HL-60 (cell line): ENCODE measurements at regions not wholly inside any gene's neighbourhood (a gene's known extent, or its start where the extent isn't known, plus 50 kb on each side); places are given as distances from the start of the nearest gene placed in this dataset.

Experiments
- GABPA ChIP-seq: IDR thresholded peaks from 2 replicates; pipeline ENCODE4 v1.6.1; 2012; ENCODE audit warnings: low read depth
- POLR2AphosphoS5 ChIP-seq: IDR thresholded peaks from 2 replicates; pipeline ENCODE4 v1.6.1; 2012; ENCODE audit warnings: low read depth
- TF ChIP-seq, protein P1 (sequence below): IDR thresholded peaks from one replicate; pipeline ENCODE4 v1.5.1; 2011; ENCODE audit warnings: low read length, control low read depth, inconsistent platforms; ENCODE audit not compliant: insufficient read depth
- TF ChIP-seq, protein P2 (sequence below): IDR thresholded peaks from 2 replicates; pipeline ENCODE4 v1.6.1; 2012; ENCODE audit warnings: low read depth; ENCODE audit not compliant: insufficient replicate concordance

DNA sequence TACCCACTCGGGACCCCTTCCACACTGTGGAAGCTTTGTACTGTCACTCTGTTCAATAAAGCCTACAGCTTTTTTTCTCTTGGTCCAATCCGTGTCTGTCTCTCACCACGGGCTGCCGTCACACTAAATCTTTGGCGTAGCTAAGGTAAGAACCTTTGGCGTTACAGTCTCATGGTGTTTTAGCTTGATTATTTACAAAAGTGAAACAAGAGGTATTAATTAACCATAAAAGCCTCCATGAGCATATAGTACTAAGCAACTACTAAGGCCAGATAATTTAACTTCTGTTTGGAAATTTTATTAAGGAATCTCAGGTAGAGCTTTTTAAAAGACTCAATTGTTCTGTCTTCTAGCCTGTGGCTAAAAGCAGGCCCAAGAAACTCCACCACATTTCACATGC lies 370.7 kb upstream of the TRPC7 start:
- TF ChIP-seq, protein P1, sequence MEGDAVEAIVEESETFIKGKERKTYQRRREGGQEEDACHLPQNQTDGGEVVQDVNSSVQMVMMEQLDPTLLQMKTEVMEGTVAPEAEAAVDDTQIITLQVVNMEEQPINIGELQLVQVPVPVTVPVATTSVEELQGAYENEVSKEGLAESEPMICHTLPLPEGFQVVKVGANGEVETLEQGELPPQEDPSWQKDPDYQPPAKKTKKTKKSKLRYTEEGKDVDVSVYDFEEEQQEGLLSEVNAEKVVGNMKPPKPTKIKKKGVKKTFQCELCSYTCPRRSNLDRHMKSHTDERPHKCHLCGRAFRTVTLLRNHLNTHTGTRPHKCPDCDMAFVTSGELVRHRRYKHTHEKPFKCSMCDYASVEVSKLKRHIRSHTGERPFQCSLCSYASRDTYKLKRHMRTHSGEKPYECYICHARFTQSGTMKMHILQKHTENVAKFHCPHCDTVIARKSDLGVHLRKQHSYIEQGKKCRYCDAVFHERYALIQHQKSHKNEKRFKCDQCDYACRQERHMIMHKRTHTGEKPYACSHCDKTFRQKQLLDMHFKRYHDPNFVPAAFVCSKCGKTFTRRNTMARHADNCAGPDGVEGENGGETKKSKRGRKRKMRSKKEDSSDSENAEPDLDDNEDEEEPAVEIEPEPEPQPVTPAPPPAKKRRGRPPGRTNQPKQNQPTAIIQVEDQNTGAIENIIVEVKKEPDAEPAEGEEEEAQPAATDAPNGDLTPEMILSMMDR: no peak
- TF ChIP-seq POLR2AphosphoS5: no peak
- TF ChIP-seq, protein P2, sequence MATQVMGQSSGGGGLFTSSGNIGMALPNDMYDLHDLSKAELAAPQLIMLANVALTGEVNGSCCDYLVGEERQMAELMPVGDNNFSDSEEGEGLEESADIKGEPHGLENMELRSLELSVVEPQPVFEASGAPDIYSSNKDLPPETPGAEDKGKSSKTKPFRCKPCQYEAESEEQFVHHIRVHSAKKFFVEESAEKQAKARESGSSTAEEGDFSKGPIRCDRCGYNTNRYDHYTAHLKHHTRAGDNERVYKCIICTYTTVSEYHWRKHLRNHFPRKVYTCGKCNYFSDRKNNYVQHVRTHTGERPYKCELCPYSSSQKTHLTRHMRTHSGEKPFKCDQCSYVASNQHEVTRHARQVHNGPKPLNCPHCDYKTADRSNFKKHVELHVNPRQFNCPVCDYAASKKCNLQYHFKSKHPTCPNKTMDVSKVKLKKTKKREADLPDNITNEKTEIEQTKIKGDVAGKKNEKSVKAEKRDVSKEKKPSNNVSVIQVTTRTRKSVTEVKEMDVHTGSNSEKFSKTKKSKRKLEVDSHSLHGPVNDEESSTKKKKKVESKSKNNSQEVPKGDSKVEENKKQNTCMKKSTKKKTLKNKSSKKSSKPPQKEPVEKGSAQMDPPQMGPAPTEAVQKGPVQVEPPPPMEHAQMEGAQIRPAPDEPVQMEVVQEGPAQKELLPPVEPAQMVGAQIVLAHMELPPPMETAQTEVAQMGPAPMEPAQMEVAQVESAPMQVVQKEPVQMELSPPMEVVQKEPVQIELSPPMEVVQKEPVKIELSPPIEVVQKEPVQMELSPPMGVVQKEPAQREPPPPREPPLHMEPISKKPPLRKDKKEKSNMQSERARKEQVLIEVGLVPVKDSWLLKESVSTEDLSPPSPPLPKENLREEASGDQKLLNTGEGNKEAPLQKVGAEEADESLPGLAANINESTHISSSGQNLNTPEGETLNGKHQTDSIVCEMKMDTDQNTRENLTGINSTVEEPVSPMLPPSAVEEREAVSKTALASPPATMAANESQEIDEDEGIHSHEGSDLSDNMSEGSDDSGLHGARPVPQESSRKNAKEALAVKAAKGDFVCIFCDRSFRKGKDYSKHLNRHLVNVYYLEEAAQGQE: no peak
- TF ChIP-seq GABPA: no peak
